HFF-Myc (cell line): ENCODE measurements at regions not wholly inside any gene's neighbourhood (a gene's known extent, or its start where the extent isn't known, plus 50 kb on each side); places are given as distances from the start of the nearest gene placed in this dataset.

Experiments used
- DNase-seq: peaks from one replicate; pipeline ENCODE4 v3.0.0-alpha.2; 2011; ENCODE audit warnings: low read depth; ENCODE audit errors: extremely low read depth
- H3K4me3 ChIP-seq: replicated peaks from 2 replicates; pipeline ENCODE4 v1.5.1; 2011; ENCODE audit warnings: low read depth, mild to moderate bottlenecking, control low read depth, low read length
- CTCF ChIP-seq: IDR thresholded peaks from 2 replicates; pipeline ENCODE4 v1.5.1; 2012; ENCODE audit warnings: mild to moderate bottlenecking, low read depth, low read length, control low read depth; ENCODE audit errors: missing control alignments

GRCh38 chr12:41819948-41820347 is 324.7 kb downstream of the GXYLT1 start:
- DNase-seq, result no peak
- no peak for TF ChIP-seq CTCF
- no peak overlapping the region for H3K4me3 ChIP-seq

GRCh38 chr12:41804026-41804425 is 340.6 kb downstream of the GXYLT1 start:
- DNase-seq, result no peak
- no peak overlapping the region for H3K4me3 ChIP-seq
- no peak for TF ChIP-seq CTCF

- TF ChIP-seq CTCF, result no peak
- no peak for DNase-seq
- H3K4me3 ChIP-seq, result no peak overlapping the region
These were observed 341.9 kb downstream of the GXYLT1 start for GRCh38 chr12:41802803-41803202.

- no peak for DNase-seq
- H3K4me3 ChIP-seq, result no peak overlapping the region
These were observed 343.4 kb downstream of the GXYLT1 start for GRCh38 chr12:41801261-41801660.

GRCh38 chr12:41799671-41800070 is 345.0 kb downstream of the GXYLT1 start:
- no peak for DNase-seq
- H3K4me3 ChIP-seq, result no peak overlapping the region
- TF ChIP-seq CTCF, result no peak

More at GRCh38 chr12:41801261-41801660, 343.4 kb downstream of the GXYLT1 start:
- TF ChIP-seq CTCF, result no peak

GRCh38 chr12:41795910-41796309 is 348.8 kb downstream of the GXYLT1 start:
- no peak overlapping the region for H3K4me3 ChIP-seq
- DNase-seq, result no peak
- no peak for TF ChIP-seq CTCF

- TF ChIP-seq CTCF, result no peak
- no peak for DNase-seq
- no peak overlapping the region for H3K4me3 ChIP-seq
These were observed 349.5 kb downstream of the GXYLT1 start for GRCh38 chr12:41795051-41795600.
